Gastrocnemius medialis (tissue), 4 donors: ENCODE measurements at regions not wholly inside any gene's neighbourhood (a gene's known extent, or its start where the extent isn't known, plus 50 kb on each side); places are given as distances from the start of the nearest gene placed in this dataset.

Experiments
- CTCF ChIP-seq, 5 experiments: fragments of 450-650 bp in 3 of 5; fragments of 200-600 bp in 2 of 5; sonication (generic) in 2 of 5; IDR thresholded peaks in 4 of 5; conservative IDR thresholded peaks in 1 of 5; 1 replicate in 4 of 5; 2 replicates in 1 of 5; pipeline ENCODE4 v1.5.1; 2016 to 2019; ENCODE audit warnings: antibody characterized with exemption in 5 of 5, mild to moderate bottlenecking in 3 of 5, moderate library complexity in 3 of 5
- POLR2A ChIP-seq, 2 donors: fragments of 450-650 bp; IDR thresholded peaks; one replicate each; pipeline ENCODE4 v1.6.1; 2017; ENCODE audit warnings: antibody characterized with exemption in 2 of 2, mild to moderate bottlenecking in 2 of 2, moderate library complexity in 2 of 2

GRCh38 chr20:55142932-55143331, 667.5 kb downstream of the DOK5 start:
- TF ChIP-seq CTCF (IDR thresholded peaks at IDR 0.05 in 4 of 5, conservative IDR thresholded peaks at IDR 0.05 in 1 of 5) (no peak), POLR2A (IDR thresholded peaks at IDR 0.05) (no peak)
